OCI-LY1 (cell line): ENCODE measurements at regions not wholly inside any gene's neighbourhood (a gene's known extent, or its start where the extent isn't known, plus 50 kb on each side); places are given as distances from the start of the nearest gene placed in this dataset.

Source experiments
- CTCF ChIP-seq: fragments of 200-600 bp; sonication (generic), shearing (Covaris generic); IDR thresholded peaks from 2 replicates; pipeline ENCODE4 v1.5.1; 2017; ENCODE audit warnings: mild to moderate bottlenecking, antibody characterized with exemption, low read length, moderate library complexity, mixed read lengths
- EZH2 ChIP-seq: fragments of 200-600 bp; sonication (generic), shearing (Covaris generic); IDR thresholded peaks from 2 replicates; pipeline ENCODE4 v1.8.0; 2017; ENCODE audit warnings: borderline replicate concordance, mixed run types, mild to moderate bottlenecking, antibody characterized with exemption, low read length, moderate library complexity, mixed read lengths

GRCh38 chr13:81314461-81314860, 973.5 kb upstream of the SPRY2 start:
- TF ChIP-seq CTCF (no peak), EZH2 (no peak)
